Neural cell (in vitro differentiated cells): ENCODE measurements at regions not wholly inside any gene's neighbourhood (a gene's known extent, or its start where the extent isn't known, plus 50 kb on each side); places are given as distances from the start of the nearest gene placed in this dataset.

Experiments
- H2AFZ ChIP-seq: fragments of 200-600, 300-800 bp; sonication (generic), shearing (Covaris generic); 2 replicates; pipeline ENCODE4 v1.6.0; 2014; ENCODE audit warnings: low read depth, mild to moderate bottlenecking, antibody characterized with exemption, low read length, moderate library complexity
- H3F3A ChIP-seq: fragments of 200-600 bp; shearing (Covaris generic); 2 replicates; pipeline ENCODE4 v1.6.1; 2016; ENCODE audit warnings: mild to moderate bottlenecking, moderate library complexity, mixed read lengths, antibody characterized with exemption, low read length; ENCODE audit not compliant: insufficient read depth, poor library complexity, severe bottlenecking
- H3K27ac ChIP-seq: fragments of 200-600, 300-800 bp; sonication (generic), shearing (Covaris generic); 2 replicates; pipeline ENCODE4 v1.5.1; 2014; ENCODE audit warnings: mild to moderate bottlenecking, low read length, moderate library complexity
- H3K27me3 ChIP-seq: fragments of 300-800, 200-600 bp; sonication (generic), shearing (Covaris generic); 2 replicates; pipeline ENCODE4 v1.6.0; 2014; ENCODE audit warnings: mild to moderate bottlenecking, low read depth, low read length, moderate library complexity; ENCODE audit not compliant: insufficient read depth
- H3K36me3 ChIP-seq: fragments of 300-800, 200-600 bp; sonication (generic), shearing (Covaris generic); 2 replicates; pipeline ENCODE4 v1.5.1; 2014; ENCODE audit warnings: mild to moderate bottlenecking, antibody characterized with exemption, low read length, moderate library complexity; ENCODE audit not compliant: insufficient read depth
- H3K4me2 ChIP-seq: fragments of 300-800, 200-600 bp; sonication (generic), shearing (Covaris generic); 2 replicates; pipeline ENCODE4 v1.6.0; 2014; ENCODE audit warnings: mild to moderate bottlenecking, low read length
- H3K4me3 ChIP-seq: fragments of 300-800, 200-600 bp; sonication (generic), shearing (Covaris generic); 2 replicates; pipeline ENCODE4 v1.5.1; 2014; ENCODE audit warnings: mild to moderate bottlenecking, low read length, moderate library complexity
- H3K79me2 ChIP-seq: fragments of 200-600 bp; shearing (Covaris generic); replicated peaks from 2 replicates; pipeline ENCODE4 v1.6.0; 2014; ENCODE audit warnings: mild to moderate bottlenecking, low read length, moderate library complexity; ENCODE audit not compliant: insufficient read depth
- H3K9ac ChIP-seq: fragments of 300-800, 200-600 bp; sonication (generic), shearing (Covaris generic); 2 replicates; pipeline ENCODE4 v1.6.1; 2016; ENCODE audit warnings: mild to moderate bottlenecking, low read length, mixed read lengths
- H3K9me2 ChIP-seq: fragments of 200-600 bp; shearing (Covaris generic); 2 replicates; pipeline ENCODE4 v1.6.1; 2016; ENCODE audit warnings: mild to moderate bottlenecking, low read length, mixed read lengths; ENCODE audit not compliant: insufficient read depth
- H3K9me3 ChIP-seq: fragments of 200-600, 300-800 bp; sonication (generic), shearing (Covaris generic); 2 replicates; pipeline ENCODE4 v1.6.1; 2016; ENCODE audit warnings: mild to moderate bottlenecking, mixed run types, low read length, moderate library complexity, mixed read lengths
- H4K20me1 ChIP-seq: fragments of 200-600 bp; shearing (Covaris generic); 2 replicates; pipeline ENCODE4 v1.6.1; 2016; ENCODE audit warnings: mild to moderate bottlenecking, mixed run types; ENCODE audit not compliant: insufficient read depth
- EP300 ChIP-seq: fragments of 450-650 bp; conservative IDR thresholded peaks from 2 replicates; pipeline ENCODE4 v1.6.1; 2014; ENCODE audit warnings: antibody characterized with exemption, mild to moderate bottlenecking, moderate library complexity; ENCODE audit not compliant: poor library complexity, severe bottlenecking
- MXI1 ChIP-seq: fragments of 450-650 bp; conservative IDR thresholded peaks from 2 replicates; pipeline ENCODE4 v1.6.1; 2014; ENCODE audit warnings: antibody characterized with exemption, mild to moderate bottlenecking; ENCODE audit not compliant: poor library complexity, severe bottlenecking
- POLR2AphosphoS5 ChIP-seq: IDR thresholded peaks from 2 replicates; pipeline ENCODE4 v1.6.1; 2012
- RAD21 ChIP-seq: fragments of 450-650 bp; conservative IDR thresholded peaks from 2 replicates; pipeline ENCODE4 v1.6.1; 2014; ENCODE audit warnings: antibody characterized with exemption, mild to moderate bottlenecking, moderate library complexity
- SMC3 ChIP-seq: fragments of 450-650 bp; conservative IDR thresholded peaks from 2 replicates; pipeline ENCODE4 v1.6.1; 2014; ENCODE audit warnings: antibody characterized with exemption, mild to moderate bottlenecking, moderate library complexity; ENCODE audit not compliant: poor library complexity
- TAF1 ChIP-seq: IDR thresholded peaks from 2 replicates; pipeline ENCODE4 v1.6.1; 2012; ENCODE audit warnings: low read depth
- TF ChIP-seq, protein P1 (sequence below): IDR thresholded peaks from 2 replicates; pipeline ENCODE4 v1.6.1; 2012; ENCODE audit warnings: borderline replicate concordance
- TF ChIP-seq, protein P2 (sequence below): fragments of 450-650 bp; IDR thresholded peaks from 2 replicates; pipeline ENCODE4 v1.5.1; 2014; ENCODE audit warnings: antibody characterized with exemption, mild to moderate bottlenecking, moderate library complexity; ENCODE audit not compliant: poor library complexity, severe bottlenecking

DNA sequence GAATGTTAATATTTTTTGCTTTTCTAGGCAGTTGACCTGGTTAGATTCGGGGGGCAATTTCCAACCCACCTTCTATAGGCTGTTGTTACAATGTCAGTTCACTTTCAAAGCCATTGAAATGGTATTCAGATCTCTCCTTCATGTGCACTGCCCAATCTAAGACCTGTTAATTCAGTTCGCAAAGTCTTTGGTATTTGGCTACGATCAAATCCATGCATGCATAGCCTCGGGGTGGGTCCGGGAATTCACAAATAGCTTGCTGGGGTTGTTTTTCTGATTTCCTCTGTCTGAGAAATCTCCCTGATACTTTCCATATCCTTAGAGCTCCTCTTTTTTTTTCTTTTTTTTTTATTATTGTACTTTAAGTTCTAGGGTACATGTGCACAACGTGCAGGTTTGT, 252.6 kb upstream of the SPAG17 start:
- Histone ChIP-seq H3K9ac (no peak overlapping the region), H2AFZ (no peak overlapping the region), H3K4me2 (no peak overlapping the region), H3K4me3 (no peak overlapping the region), H3K79me2 (no peaks in the 10 kb centered on the region), H3K27me3 (no peaks in the 10 kb centered on the region), H3F3A (no peaks in the 10 kb centered on the region), H3K9me3 (no peaks in the 10 kb centered on the region), H3K36me3 (no peaks in the 10 kb centered on the region), H4K20me1 (no peaks in the 10 kb centered on the region), H3K27ac (no peak overlapping the region), H3K9me2 (no peaks in the 10 kb centered on the region)
- TF ChIP-seq RAD21 (no peak), POLR2AphosphoS5 (no peak), MXI1 (no peak), EP300 (no peak)
- TF ChIP-seq, protein P1, sequence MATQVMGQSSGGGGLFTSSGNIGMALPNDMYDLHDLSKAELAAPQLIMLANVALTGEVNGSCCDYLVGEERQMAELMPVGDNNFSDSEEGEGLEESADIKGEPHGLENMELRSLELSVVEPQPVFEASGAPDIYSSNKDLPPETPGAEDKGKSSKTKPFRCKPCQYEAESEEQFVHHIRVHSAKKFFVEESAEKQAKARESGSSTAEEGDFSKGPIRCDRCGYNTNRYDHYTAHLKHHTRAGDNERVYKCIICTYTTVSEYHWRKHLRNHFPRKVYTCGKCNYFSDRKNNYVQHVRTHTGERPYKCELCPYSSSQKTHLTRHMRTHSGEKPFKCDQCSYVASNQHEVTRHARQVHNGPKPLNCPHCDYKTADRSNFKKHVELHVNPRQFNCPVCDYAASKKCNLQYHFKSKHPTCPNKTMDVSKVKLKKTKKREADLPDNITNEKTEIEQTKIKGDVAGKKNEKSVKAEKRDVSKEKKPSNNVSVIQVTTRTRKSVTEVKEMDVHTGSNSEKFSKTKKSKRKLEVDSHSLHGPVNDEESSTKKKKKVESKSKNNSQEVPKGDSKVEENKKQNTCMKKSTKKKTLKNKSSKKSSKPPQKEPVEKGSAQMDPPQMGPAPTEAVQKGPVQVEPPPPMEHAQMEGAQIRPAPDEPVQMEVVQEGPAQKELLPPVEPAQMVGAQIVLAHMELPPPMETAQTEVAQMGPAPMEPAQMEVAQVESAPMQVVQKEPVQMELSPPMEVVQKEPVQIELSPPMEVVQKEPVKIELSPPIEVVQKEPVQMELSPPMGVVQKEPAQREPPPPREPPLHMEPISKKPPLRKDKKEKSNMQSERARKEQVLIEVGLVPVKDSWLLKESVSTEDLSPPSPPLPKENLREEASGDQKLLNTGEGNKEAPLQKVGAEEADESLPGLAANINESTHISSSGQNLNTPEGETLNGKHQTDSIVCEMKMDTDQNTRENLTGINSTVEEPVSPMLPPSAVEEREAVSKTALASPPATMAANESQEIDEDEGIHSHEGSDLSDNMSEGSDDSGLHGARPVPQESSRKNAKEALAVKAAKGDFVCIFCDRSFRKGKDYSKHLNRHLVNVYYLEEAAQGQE, result no peak

DNA sequence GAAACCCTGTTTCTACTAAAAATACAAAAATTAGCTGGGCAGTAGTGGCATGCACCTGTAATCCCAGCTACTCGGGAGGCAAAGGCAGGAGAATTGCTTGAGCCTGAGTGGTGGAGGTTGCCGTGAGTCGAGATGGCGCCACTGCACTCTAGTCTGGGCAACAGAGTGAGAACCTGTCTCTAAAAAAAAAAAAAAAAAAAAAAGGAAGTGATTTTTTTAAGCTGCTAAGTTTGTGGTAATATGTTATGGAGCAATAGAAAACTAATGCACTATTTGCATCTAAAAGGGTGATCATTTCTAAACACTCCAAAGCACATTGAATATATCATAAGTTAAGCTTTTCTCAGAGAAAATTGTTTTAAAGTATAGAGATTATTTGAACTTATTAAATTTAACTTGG, 244.8 kb upstream of the SPAG17 start:
- H3K9me3 ChIP-seq, result no peaks in the 10 kb centered on the region
- H2AFZ ChIP-seq, result no peak overlapping the region
- TF ChIP-seq TAF1 (no peak), SMC3 (no peak), MXI1 (no peak), EP300 (no peak)
- TF ChIP-seq, protein P2, sequence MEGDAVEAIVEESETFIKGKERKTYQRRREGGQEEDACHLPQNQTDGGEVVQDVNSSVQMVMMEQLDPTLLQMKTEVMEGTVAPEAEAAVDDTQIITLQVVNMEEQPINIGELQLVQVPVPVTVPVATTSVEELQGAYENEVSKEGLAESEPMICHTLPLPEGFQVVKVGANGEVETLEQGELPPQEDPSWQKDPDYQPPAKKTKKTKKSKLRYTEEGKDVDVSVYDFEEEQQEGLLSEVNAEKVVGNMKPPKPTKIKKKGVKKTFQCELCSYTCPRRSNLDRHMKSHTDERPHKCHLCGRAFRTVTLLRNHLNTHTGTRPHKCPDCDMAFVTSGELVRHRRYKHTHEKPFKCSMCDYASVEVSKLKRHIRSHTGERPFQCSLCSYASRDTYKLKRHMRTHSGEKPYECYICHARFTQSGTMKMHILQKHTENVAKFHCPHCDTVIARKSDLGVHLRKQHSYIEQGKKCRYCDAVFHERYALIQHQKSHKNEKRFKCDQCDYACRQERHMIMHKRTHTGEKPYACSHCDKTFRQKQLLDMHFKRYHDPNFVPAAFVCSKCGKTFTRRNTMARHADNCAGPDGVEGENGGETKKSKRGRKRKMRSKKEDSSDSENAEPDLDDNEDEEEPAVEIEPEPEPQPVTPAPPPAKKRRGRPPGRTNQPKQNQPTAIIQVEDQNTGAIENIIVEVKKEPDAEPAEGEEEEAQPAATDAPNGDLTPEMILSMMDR, result no peak
- TF ChIP-seq, protein P1, result no peak
- H3K4me2 ChIP-seq, result no peak overlapping the region
- H4K20me1 ChIP-seq, result no peaks in the 10 kb centered on the region
- H3K4me3 ChIP-seq, result no peak overlapping the region
- H3F3A ChIP-seq, result no peaks in the 10 kb centered on the region
- H3K9ac ChIP-seq, result no peak overlapping the region
- H3K27ac ChIP-seq, result no peak overlapping the region
- no peaks in the 10 kb centered on the region for H3K27me3 ChIP-seq
- no peaks in the 10 kb centered on the region for H3K36me3 ChIP-seq
- no peaks in the 10 kb centered on the region for H3K79me2 ChIP-seq
- no peaks in the 10 kb centered on the region for H3K9me2 ChIP-seq
